Smooth muscle cell (in vitro differentiated cells): ENCODE measurements at regions not wholly inside any gene's neighbourhood (a gene's known extent, or its start where the extent isn't known, plus 50 kb on each side); places are given as distances from the start of the nearest gene placed in this dataset.

Source experiments
- DNase-seq: peaks from one replicate; lab custom pipeline; 2025; ENCODE audit not compliant: unreplicated experiment; lab: John Stamatoyannopoulos, UW
- H2AFZ ChIP-seq: fragments of 200-600 bp; sonication (generic); 2 replicates; pipeline ENCODE4 v1.6.0; 2016; ENCODE audit warnings: antibody characterized with exemption, low read depth, mild to moderate bottlenecking
- H3F3A ChIP-seq: fragments of 200-600 bp; sonication (generic); 2 replicates; pipeline ENCODE4 v1.6.0; 2017; ENCODE audit warnings: antibody characterized with exemption, low read depth
- H3K27ac ChIP-seq: fragments of 200-600 bp; sonication (generic); 2 replicates; pipeline ENCODE4 v1.5.1; 2016; ENCODE audit warnings: low read depth, mild to moderate bottlenecking
- H3K27me3 ChIP-seq: fragments of 200-600 bp; sonication (generic); 2 replicates; pipeline ENCODE4 v1.6.1; 2016; ENCODE audit warnings: low read depth, mild to moderate bottlenecking
- H3K36me3 ChIP-seq: fragments of 200-600 bp; sonication (generic); 2 replicates; pipeline ENCODE4 v1.5.1; 2016; ENCODE audit warnings: low read depth
- H3K4me1 ChIP-seq: fragments of 200-600 bp; sonication (generic); 2 replicates; pipeline ENCODE4 v1.5.1; 2016; ENCODE audit warnings: low read depth
- H3K4me2 ChIP-seq: fragments of 200-600 bp; sonication (generic); 2 replicates; pipeline ENCODE4 v1.6.0; 2016; ENCODE audit warnings: mild to moderate bottlenecking
- H3K4me3 ChIP-seq: fragments of 200-600 bp; sonication (generic); 2 replicates; pipeline ENCODE4 v1.5.1; 2016; ENCODE audit warnings: mild to moderate bottlenecking
- H3K79me2 ChIP-seq: fragments of 200-600 bp; sonication (generic); 2 replicates; pipeline ENCODE4 v1.6.0; 2016; ENCODE audit warnings: low read depth, mild to moderate bottlenecking
- H3K9ac ChIP-seq: fragments of 200-600 bp; sonication (generic); 2 replicates; pipeline ENCODE4 v1.6.0; 2016; ENCODE audit warnings: low read depth
- H3K9me3 ChIP-seq: fragments of 200-600 bp; sonication (generic); replicated peaks from 2 replicates; pipeline ENCODE4 v1.5.1; 2016; ENCODE audit warnings: low read depth
- H4K20me1 ChIP-seq: fragments of 200-600 bp; sonication (generic); 2 replicates; pipeline ENCODE4 v1.6.0; 2016; ENCODE audit warnings: low read depth
- WGBS: methylation state at CpG from one replicate; pipeline ENCODE4 v1.1.7; 2016; ENCODE audit warnings: low lambda C conversion rate; 5-methylcytosine and 5-hydroxymethylcytosine counted together
- TF ChIP-seq, protein P1 (sequence below): fragments of 200-600 bp; sonication (generic); IDR thresholded peaks from 2 replicates; pipeline ENCODE4 v1.5.1; 2017; ENCODE audit warnings: borderline replicate concordance, mild to moderate bottlenecking, antibody characterized with exemption; ENCODE audit not compliant: insufficient read depth, poor library complexity, severe bottlenecking

DNA sequence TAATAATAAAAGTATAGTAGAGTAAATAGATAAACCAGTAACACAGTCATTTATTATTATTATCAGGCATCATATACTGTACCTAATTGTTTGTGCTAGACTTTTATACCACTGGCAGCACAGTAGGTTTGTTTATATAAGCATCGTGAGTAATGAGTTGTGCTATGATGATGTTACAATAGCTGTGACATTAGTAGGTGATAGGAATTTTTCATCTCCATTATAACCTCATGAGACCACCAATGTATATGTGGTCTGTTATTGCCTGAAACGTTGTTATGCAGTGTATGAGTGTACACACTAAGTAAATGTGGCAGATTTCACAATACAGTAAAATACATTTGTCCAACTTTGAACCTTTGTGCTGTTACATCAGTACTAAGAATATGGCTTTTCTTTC lies 72.7 kb upstream of the SPATA31D4 start:
- Histone ChIP-seq H3K9ac (no peak overlapping the region), H3K9me3 (no peaks in the 10 kb centered on the region), H3K27ac (no peak overlapping the region), H3K27me3 (no peaks in the 10 kb centered on the region), H3F3A (no peaks in the 10 kb centered on the region), H3K36me3 (no peaks in the 10 kb centered on the region), H3K4me2 (no peak overlapping the region), H4K20me1 (no peaks in the 10 kb centered on the region), H3K79me2 (no peaks in the 10 kb centered on the region), H2AFZ (no peak overlapping the region), H3K4me3 (no peak overlapping the region), H3K4me1 (no peaks in the 10 kb centered on the region)
- DNase-seq = no peak
- TF ChIP-seq, protein P1, sequence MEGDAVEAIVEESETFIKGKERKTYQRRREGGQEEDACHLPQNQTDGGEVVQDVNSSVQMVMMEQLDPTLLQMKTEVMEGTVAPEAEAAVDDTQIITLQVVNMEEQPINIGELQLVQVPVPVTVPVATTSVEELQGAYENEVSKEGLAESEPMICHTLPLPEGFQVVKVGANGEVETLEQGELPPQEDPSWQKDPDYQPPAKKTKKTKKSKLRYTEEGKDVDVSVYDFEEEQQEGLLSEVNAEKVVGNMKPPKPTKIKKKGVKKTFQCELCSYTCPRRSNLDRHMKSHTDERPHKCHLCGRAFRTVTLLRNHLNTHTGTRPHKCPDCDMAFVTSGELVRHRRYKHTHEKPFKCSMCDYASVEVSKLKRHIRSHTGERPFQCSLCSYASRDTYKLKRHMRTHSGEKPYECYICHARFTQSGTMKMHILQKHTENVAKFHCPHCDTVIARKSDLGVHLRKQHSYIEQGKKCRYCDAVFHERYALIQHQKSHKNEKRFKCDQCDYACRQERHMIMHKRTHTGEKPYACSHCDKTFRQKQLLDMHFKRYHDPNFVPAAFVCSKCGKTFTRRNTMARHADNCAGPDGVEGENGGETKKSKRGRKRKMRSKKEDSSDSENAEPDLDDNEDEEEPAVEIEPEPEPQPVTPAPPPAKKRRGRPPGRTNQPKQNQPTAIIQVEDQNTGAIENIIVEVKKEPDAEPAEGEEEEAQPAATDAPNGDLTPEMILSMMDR = no peak
- WGBS = 67% methylated on average over 2 of the region's 2 CpGs

DNA sequence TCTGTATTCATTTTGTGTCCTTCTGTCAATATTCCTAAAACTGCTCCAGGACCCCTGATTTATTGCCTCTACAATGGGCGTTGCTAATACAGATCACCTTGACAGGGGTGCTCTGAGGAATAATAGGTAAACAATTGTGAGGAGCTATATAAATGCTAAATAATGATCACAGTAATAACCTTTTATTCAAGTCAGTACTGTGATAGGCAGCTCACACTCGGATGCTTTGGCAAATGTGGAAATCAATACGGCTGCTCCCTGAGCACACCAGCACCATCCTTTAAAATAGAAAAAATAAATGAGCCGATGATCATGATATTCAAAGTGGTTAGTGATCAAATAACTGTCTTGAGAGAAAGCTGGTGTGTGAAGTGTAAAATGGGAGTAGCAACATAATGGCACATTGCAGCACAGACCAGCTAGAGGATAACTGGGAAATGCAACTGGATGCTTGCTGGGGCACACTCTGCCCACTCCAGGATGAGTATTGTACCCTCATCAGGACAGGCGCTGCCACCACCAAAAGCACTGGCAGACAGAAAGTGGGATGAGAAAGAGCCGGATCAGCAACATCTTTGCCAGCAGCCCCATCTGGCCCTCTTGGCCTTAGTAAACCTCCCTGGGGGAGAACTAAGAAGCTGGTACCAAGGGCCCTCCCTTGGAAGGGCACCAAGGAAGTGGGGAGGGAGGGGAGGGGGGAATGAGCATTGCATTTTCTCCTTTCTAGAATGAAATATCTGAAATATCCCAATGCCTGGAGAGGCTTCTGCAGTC lies 69.4 kb upstream of the SPATA31D4 start:
- 92% methylated on average over 6 of the region's 6 CpGs for WGBS
- Histone ChIP-seq H3K27ac (no peak overlapping the region), H3K9ac (no peak overlapping the region), H3F3A (no peaks in the 10 kb centered on the region), H3K36me3 (no peaks in the 10 kb centered on the region), H4K20me1 (no peaks in the 10 kb centered on the region), H2AFZ (no peak overlapping the region), H3K4me1 (no peaks in the 10 kb centered on the region), H3K9me3 (no peaks in the 10 kb centered on the region), H3K79me2 (no peaks in the 10 kb centered on the region), H3K4me2 (no peak overlapping the region), H3K4me3 (no peak overlapping the region), H3K27me3 (no peaks in the 10 kb centered on the region)
- TF ChIP-seq, protein P1 = no peak
- DNase-seq = no peak

DNA sequence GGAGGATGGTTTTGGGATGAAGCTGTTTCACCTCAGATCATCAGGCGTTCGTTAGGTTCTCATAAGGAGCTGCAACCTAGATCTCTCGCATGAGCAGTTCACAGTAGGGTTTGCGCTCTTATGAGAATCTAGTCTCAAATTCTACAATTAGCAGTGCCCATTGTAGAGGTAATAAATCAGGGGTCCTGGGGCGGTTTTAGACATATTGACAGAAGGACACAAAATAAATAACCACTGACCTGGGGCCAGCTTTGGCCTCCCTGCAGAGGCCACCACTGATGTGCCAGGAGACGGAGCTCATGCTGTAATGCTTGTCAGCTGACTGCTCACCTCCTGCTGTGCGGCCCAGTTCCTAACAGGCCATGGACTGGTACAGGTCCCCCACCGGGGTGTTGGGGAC lies 67.6 kb upstream of the SPATA31D4 start:
- Histone ChIP-seq H3K79me2 (no peaks in the 10 kb centered on the region), H3K36me3 (no peaks in the 10 kb centered on the region), H3K9me3 (no peaks in the 10 kb centered on the region), H3K4me2 (no peak overlapping the region), H3F3A (no peaks in the 10 kb centered on the region), H3K4me3 (no peak overlapping the region), H2AFZ (no peak overlapping the region), H4K20me1 (no peaks in the 10 kb centered on the region), H3K4me1 (no peaks in the 10 kb centered on the region), H3K9ac (no peak overlapping the region), H3K27me3 (no peaks in the 10 kb centered on the region), H3K27ac (no peak overlapping the region)
- WGBS = 96% methylated on average over 8 of the region's 8 CpGs
- no peak for DNase-seq
- TF ChIP-seq, protein P1 = no peak

DNA sequence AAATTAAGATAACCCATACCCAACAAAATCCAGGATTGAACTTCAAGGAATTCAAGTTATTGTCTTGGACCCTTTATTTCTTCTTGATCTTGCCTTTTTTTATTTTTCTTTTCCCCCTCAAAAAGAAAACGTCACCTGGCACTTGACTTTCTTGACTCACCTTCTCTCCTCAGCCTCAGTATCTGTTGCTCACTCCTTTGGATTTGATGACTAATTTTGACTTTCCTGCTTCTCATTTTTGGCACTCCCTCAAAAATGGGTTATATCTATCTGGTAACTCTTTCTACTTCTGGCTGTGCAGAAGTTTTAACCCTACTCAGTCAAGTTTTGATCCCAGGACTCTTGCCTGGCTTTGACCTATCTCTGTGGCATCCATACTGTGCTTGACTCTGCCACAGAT lies 66.6 kb upstream of the SPATA31D4 start:
- no peaks in the 10 kb centered on the region for H4K20me1 ChIP-seq
- no peak overlapping the region for H3K4me2 ChIP-seq
- H3K27ac ChIP-seq = no peak overlapping the region
- no peaks in the 10 kb centered on the region for H3F3A ChIP-seq
- H3K4me3 ChIP-seq = no peak overlapping the region
- 77% methylated on average over 1 of the region's 1 CpG for WGBS
- TF ChIP-seq, protein P1 = no peak
- H3K27me3 ChIP-seq = no peaks in the 10 kb centered on the region
- H2AFZ ChIP-seq = no peak overlapping the region
- no peaks in the 10 kb centered on the region for H3K79me2 ChIP-seq
- no peak for DNase-seq
- no peaks in the 10 kb centered on the region for H3K4me1 ChIP-seq
- H3K9ac ChIP-seq = no peak overlapping the region
- no peaks in the 10 kb centered on the region for H3K36me3 ChIP-seq
- H3K9me3 ChIP-seq = no peaks in the 10 kb centered on the region
